Activated naive CD8-positive, alpha-beta T cell treated with anti-CD3 and anti-CD28 coated beads for 36 hours (primary cell): ENCODE measurements at regions not wholly inside any gene's neighbourhood (a gene's known extent, or its start where the extent isn't known, plus 50 kb on each side); places are given as distances from the start of the nearest gene placed in this dataset.

Experiments used
- DNase-seq: peaks from one replicate; pipeline ENCODE4 v3.0.0; 2021
- H3K27ac Mint-ChIP-seq: one replicate; pipeline ENCODE4 v1.8.0; 2022; ENCODE audit warnings: mild to moderate bottlenecking, moderate library complexity, mixed read lengths
- H3K27me3 Mint-ChIP-seq: one replicate; pipeline ENCODE4 v1.8.0; 2022; ENCODE audit warnings: mild to moderate bottlenecking, mixed read lengths
- H3K36me3 Mint-ChIP-seq: one replicate; pipeline ENCODE4 v1.8.0; 2021; ENCODE audit warnings: mild to moderate bottlenecking, mixed read lengths
- H3K4me1 Mint-ChIP-seq: one replicate; pipeline ENCODE4 v1.8.0; 2021; ENCODE audit warnings: mixed read lengths
- H3K4me3 Mint-ChIP-seq: one replicate; pipeline ENCODE4 v1.8.0; 2022; ENCODE audit warnings: mild to moderate bottlenecking, moderate library complexity, mixed read lengths
- H3K9me3 Mint-ChIP-seq: one replicate; pipeline ENCODE4 v1.8.0; 2022; ENCODE audit warnings: mixed read lengths

DNA sequence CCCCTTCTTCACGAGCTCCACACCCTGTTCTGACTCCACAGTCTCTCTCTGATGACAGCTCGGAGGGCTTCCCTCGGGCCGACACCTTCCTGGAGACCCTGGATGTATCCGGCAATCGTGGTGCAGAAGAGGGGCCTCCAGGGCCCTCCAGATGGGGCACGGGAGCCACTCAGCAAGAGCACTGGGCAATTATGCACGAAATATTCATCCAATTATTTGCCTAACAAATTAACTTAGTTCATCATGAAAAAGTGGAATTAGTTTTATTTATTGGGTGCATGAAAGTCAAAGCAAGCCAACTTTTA is 277.3 kb upstream of the HDAC4 start:
- H3K27me3 Mint-ChIP-seq, result peaks cover 12% of the 10 kb centered on the region
- H3K36me3 Mint-ChIP-seq, result no peaks in the 10 kb centered on the region
- H3K9me3 Mint-ChIP-seq, result peaks cover 3% of the 10 kb centered on the region
- no peaks in the 10 kb centered on the region for H3K4me1 Mint-ChIP-seq
- no peak for DNase-seq
- no peak overlapping the region for H3K4me3 Mint-ChIP-seq
- no peak overlapping the region for H3K27ac Mint-ChIP-seq

- H3K4me1 Mint-ChIP-seq, result no peaks in the 10 kb centered on the region
- H3K4me3 Mint-ChIP-seq, result no peak overlapping the region
- peaks cover 1% of the 10 kb centered on the region for H3K9me3 Mint-ChIP-seq
- peaks cover 7% of the 10 kb centered on the region for H3K27me3 Mint-ChIP-seq
- H3K27ac Mint-ChIP-seq, result no peak overlapping the region
- DNase-seq, result no peak
- H3K36me3 Mint-ChIP-seq, result no peaks in the 10 kb centered on the region
Measured at GRCh38 chr2:239677453-239678185, 276.8 kb upstream of the HDAC4 start.

- H3K27me3 Mint-ChIP-seq, result no peaks in the 10 kb centered on the region
- DNase-seq, result no peak
- H3K4me1 Mint-ChIP-seq, result no peaks in the 10 kb centered on the region
- no peak overlapping the region for H3K27ac Mint-ChIP-seq
- H3K4me3 Mint-ChIP-seq, result no peak overlapping the region
- H3K36me3 Mint-ChIP-seq, result no peaks in the 10 kb centered on the region
- H3K9me3 Mint-ChIP-seq, result peaks cover 1% of the 10 kb centered on the region
Measured at GRCh38 chr2:239676716-239677452, 276.1 kb upstream of the HDAC4 start.

- H3K4me3 Mint-ChIP-seq, result no peak overlapping the region
- no peaks in the 10 kb centered on the region for H3K9me3 Mint-ChIP-seq
- no peaks in the 10 kb centered on the region for H3K27me3 Mint-ChIP-seq
- no peak overlapping the region for H3K27ac Mint-ChIP-seq
- H3K36me3 Mint-ChIP-seq, result no peaks in the 10 kb centered on the region
- DNase-seq, result no peak
- no peaks in the 10 kb centered on the region for H3K4me1 Mint-ChIP-seq
Measured at GRCh38 chr2:239675826-239676715, 275.3 kb upstream of the HDAC4 start.

DNA sequence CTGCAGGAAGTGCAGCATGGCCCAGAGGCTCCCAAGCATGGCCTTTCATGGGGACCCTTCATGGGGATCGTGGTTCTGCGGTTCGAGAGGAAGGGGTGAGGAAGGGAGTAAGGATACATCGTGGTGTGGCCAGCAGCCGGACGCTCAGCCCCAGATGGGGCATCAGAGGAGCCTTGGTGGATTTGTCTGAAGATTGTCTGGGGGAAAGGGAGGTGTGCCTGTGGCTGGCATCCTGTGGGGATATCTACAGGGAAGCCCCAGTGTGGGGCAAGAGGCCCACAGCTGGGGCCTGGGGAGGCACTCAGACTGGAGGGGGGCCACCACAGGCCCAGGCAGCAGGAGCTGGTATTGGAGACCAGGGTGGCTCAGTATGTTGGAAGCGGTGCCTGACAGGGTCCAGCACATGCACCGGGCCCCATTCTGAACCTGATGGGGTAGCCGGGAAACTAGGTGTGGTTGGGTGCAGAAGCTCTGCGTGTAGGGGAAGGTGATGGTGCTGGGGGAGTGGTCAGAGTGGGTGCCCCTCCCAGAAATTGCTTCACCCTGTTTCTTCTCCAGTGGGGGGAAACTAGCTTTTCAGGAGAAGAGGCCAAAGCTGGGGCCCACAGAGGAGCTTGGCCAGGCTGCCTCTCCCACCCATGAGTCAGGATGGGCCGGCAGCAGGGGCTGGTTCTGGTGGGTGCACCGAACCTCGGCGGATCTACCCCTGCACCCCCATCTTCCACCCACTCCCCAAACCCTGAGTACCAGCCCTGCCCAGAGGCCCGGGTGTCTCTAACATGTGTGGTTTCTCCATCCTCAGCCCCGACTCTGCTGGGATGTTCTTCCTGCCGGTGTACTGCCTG is 274.4 kb upstream of the HDAC4 start:
- no peak for DNase-seq
- Mint-ChIP-seq H3K4me1 (no peaks in the 10 kb centered on the region), H3K27me3 (no peaks in the 10 kb centered on the region), H3K9me3 (no peaks in the 10 kb centered on the region), H3K27ac (no peak overlapping the region), H3K4me3 (no peak overlapping the region), H3K36me3 (no peaks in the 10 kb centered on the region)

GRCh38 chr2:239674101-239674980 is 273.5 kb upstream of the HDAC4 start:
- no peaks in the 10 kb centered on the region for H3K36me3 Mint-ChIP-seq
- H3K27ac Mint-ChIP-seq, result no peak overlapping the region
- H3K4me1 Mint-ChIP-seq, result no peaks in the 10 kb centered on the region
- DNase-seq, result no peak
- H3K27me3 Mint-ChIP-seq, result no peaks in the 10 kb centered on the region
- H3K4me3 Mint-ChIP-seq, result no peak overlapping the region
- no peaks in the 10 kb centered on the region for H3K9me3 Mint-ChIP-seq

- DNase-seq, result no peak
- H3K27ac Mint-ChIP-seq, result no peak overlapping the region
- no peak overlapping the region for H3K4me3 Mint-ChIP-seq
- no peaks in the 10 kb centered on the region for H3K27me3 Mint-ChIP-seq
- H3K9me3 Mint-ChIP-seq, result no peaks in the 10 kb centered on the region
- no peaks in the 10 kb centered on the region for H3K36me3 Mint-ChIP-seq
- H3K4me1 Mint-ChIP-seq, result no peaks in the 10 kb centered on the region
Measured at GRCh38 chr2:239673641-239674040, 272.8 kb upstream of the HDAC4 start.

DNA sequence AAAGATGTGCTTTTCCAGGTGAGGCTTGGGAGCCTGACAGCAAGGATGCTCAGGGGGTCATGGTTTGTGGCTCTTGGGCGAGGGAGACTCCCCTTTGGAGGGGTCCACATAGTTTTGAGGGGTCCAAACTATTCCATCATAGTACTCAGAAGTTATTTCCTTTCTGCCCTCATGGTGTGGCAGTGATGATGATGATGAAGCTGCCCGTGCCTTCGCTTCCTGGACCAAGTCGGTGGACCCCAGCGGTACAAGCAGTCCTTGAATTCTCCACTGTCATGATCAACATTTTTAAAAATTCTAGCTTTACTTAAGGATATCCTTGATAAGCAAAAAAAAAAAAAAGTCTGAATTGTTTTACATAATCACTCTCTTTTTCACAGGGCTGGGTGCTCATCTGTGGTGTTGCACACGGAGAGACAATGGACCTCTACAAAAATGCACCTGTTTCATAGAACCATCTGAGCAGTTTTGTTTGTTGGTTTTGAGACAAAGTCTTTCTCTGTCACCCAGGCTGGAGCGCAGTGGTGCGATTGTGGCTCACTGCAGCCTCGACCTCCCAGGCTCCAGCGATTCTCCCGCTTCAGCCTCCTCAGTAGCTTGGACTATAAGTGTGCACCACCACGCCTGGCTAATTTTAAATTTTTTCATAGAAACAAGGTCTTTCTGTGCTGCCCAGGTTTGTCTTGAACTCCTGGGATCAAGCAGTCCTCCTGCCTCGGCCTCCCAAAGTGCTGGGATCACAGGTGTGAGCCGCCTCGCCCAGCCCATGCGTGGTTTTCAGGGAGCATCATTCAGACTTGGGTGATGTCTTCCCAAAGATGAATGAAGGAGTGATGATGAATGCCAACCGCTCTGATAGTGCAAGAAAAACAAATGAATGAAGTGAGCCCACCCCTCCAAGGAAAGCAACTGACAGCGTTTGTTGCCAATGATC is 271.4 kb upstream of the HDAC4 start:
- no peak overlapping the region for H3K27ac Mint-ChIP-seq
- H3K9me3 Mint-ChIP-seq, result no peaks in the 10 kb centered on the region
- no peaks in the 10 kb centered on the region for H3K4me1 Mint-ChIP-seq
- H3K27me3 Mint-ChIP-seq, result no peaks in the 10 kb centered on the region
- no peaks in the 10 kb centered on the region for H3K36me3 Mint-ChIP-seq
- H3K4me3 Mint-ChIP-seq, result no peak overlapping the region
- no peak for DNase-seq

GRCh38 chr2:239671471-239671870 is 270.7 kb upstream of the HDAC4 start:
- no peak overlapping the region for H3K27ac Mint-ChIP-seq
- H3K4me3 Mint-ChIP-seq, result no peak overlapping the region
- no peaks in the 10 kb centered on the region for H3K4me1 Mint-ChIP-seq
- H3K36me3 Mint-ChIP-seq, result no peaks in the 10 kb centered on the region
- no peaks in the 10 kb centered on the region for H3K27me3 Mint-ChIP-seq
- no peaks in the 10 kb centered on the region for H3K9me3 Mint-ChIP-seq
- no peak for DNase-seq

GRCh38 chr2:239670463-239671120 is 269.8 kb upstream of the HDAC4 start:
- DNase-seq, result no peak
- Mint-ChIP-seq H3K4me1 (no peaks in the 10 kb centered on the region), H3K4me3 (no peak overlapping the region), H3K36me3 (no peaks in the 10 kb centered on the region), H3K9me3 (no peaks in the 10 kb centered on the region), H3K27ac (no peak overlapping the region), H3K27me3 (no peaks in the 10 kb centered on the region)

GRCh38 chr2:239669899-239670460 is 269.2 kb upstream of the HDAC4 start:
- Mint-ChIP-seq H3K27me3 (no peaks in the 10 kb centered on the region), H3K4me1 (no peaks in the 10 kb centered on the region), H3K36me3 (no peaks in the 10 kb centered on the region), H3K4me3 (no peak overlapping the region), H3K27ac (no peak overlapping the region), H3K9me3 (no peaks in the 10 kb centered on the region)
- no peak for DNase-seq

GRCh38 chr2:239669181-239669898 is 268.5 kb upstream of the HDAC4 start:
- H3K4me3 Mint-ChIP-seq, result no peak overlapping the region
- H3K36me3 Mint-ChIP-seq, result no peaks in the 10 kb centered on the region
- no peaks in the 10 kb centered on the region for H3K9me3 Mint-ChIP-seq
- no peak overlapping the region for H3K27ac Mint-ChIP-seq
- H3K4me1 Mint-ChIP-seq, result no peaks in the 10 kb centered on the region
- H3K27me3 Mint-ChIP-seq, result no peaks in the 10 kb centered on the region
- DNase-seq, result no peak
